ENCODE measurements at regions not wholly inside any gene's neighbourhood (a gene's known extent, or its start where the extent isn't known, plus 50 kb on each side); places are given as distances from the start of the nearest gene placed in this dataset.

- Histone ChIP-seq H3K36me3 (no peaks in the 10 kb centered on the region), H3K4me1 (no peaks in the 10 kb centered on the region), H3K27ac (no peak overlapping the region), H3K9me3 (no peaks in the 10 kb centered on the region), H3K4me3 (no peak overlapping the region), H3K27me3 (no peaks in the 10 kb centered on the region)
- no peak for TF ChIP-seq CTCF (IDR thresholded peaks at IDR 0.05)
- DNase-seq (ENCODE audit: low spot score) = no peak
Measured at GRCh38 chr17:5772720-5773119, 188.4 kb upstream of the NLRP1 start.

DNA sequence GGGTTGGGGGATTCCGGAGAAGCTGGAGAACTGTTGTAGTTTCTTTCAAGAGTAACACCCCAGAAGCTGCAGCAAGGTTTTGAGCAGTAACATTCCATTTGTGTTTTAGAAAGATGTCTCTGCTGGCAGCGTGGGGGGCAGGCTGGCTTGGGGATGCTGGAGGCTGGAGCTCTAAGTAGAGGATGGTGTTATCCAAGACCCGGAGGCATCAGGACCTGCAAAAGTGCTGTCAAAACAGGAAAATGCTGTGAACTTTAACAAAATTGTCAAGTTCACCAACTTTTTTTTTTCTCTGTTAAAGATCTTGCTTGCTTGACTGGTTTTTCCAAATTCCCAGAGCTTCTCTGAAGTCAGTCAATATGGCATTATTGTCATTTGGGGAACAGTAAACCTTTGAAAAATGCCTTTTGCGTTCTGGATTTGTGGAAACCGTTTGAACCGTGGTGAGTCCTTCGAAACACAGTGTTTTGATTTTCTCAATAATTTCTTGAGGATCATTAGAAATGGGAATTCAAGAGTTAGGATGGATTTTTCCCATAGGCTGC lies 189.6 kb upstream of the NLRP1 start:
- no peaks in the 10 kb centered on the region for H3K36me3 ChIP-seq
- no peaks in the 10 kb centered on the region for H3K4me1 ChIP-seq
- no peak for TF ChIP-seq CTCF (IDR thresholded peaks at IDR 0.05)
- H3K27me3 ChIP-seq = no peaks in the 10 kb centered on the region
- no peak for DNase-seq (ENCODE audit: low spot score)
- no peak overlapping the region for H3K27ac ChIP-seq
- no peaks in the 10 kb centered on the region for H3K9me3 ChIP-seq
- no peak overlapping the region for H3K4me3 ChIP-seq

GRCh38 chr17:5775098-5775497 lies 190.8 kb upstream of the NLRP1 start:
- Histone ChIP-seq H3K4me1 (no peaks in the 10 kb centered on the region), H3K4me3 (no peak overlapping the region), H3K27ac (no peak overlapping the region), H3K9me3 (no peaks in the 10 kb centered on the region), H3K27me3 (no peaks in the 10 kb centered on the region), H3K36me3 (no peaks in the 10 kb centered on the region)
- TF ChIP-seq CTCF (IDR thresholded peaks at IDR 0.05) = no peak
- no peak for DNase-seq (ENCODE audit: low spot score)

DNA sequence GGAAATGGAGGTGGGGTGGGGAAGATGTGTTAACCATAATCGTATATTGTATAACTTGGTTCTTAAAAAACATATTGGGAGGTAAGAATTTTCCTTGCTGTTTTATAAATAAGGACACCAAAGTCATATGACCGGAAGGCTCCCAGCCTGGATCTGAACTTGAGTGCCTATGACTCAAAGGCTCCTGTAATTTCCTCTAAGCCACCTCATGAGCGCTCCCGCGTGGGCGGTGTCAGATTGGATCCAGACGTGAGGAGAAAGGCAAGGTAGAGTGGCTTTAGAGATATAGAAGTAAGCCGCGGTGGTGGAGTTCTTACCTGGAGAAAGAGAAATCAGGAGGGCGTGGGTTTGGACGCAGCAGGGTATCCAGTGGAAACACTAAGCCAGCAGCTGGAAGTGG lies 196.2 kb upstream of the NLRP1 start:
- no peak overlapping the region for H3K27ac ChIP-seq
- DNase-seq (ENCODE audit: low spot score) = no peak
- no peak for TF ChIP-seq CTCF (IDR thresholded peaks at IDR 0.05)
- no peaks in the 10 kb centered on the region for H3K4me1 ChIP-seq
- H3K4me3 ChIP-seq = no peak overlapping the region
- peaks cover 5 to 15% of the 10 kb centered on the region in 2 donors for H3K9me3 ChIP-seq
- H3K27me3 ChIP-seq = no peaks in the 10 kb centered on the region
- no peaks in the 10 kb centered on the region for H3K36me3 ChIP-seq

GRCh38 chr17:5781236-5781927 lies 197.1 kb upstream of the NLRP1 start:
- H3K27ac ChIP-seq = no peak overlapping the region
- no peaks in the 10 kb centered on the region for H3K27me3 ChIP-seq
- no peak for TF ChIP-seq CTCF (IDR thresholded peaks at IDR 0.05)
- no peak overlapping the region for H3K4me3 ChIP-seq
- no peak for DNase-seq (ENCODE audit: low spot score)
- peaks cover 5 to 15% of the 10 kb centered on the region in 2 donors for H3K9me3 ChIP-seq
- no peaks in the 10 kb centered on the region for H3K36me3 ChIP-seq
- no peaks in the 10 kb centered on the region for H3K4me1 ChIP-seq

GRCh38 chr17:5783269-5783668 lies 199.0 kb upstream of the NLRP1 start:
- H3K27ac ChIP-seq = no peak overlapping the region
- no peak overlapping the region for H3K4me3 ChIP-seq
- peaks cover 5 to 15% of the 10 kb centered on the region in 2 donors for H3K9me3 ChIP-seq
- no peaks in the 10 kb centered on the region for H3K27me3 ChIP-seq
- no peaks in the 10 kb centered on the region for H3K4me1 ChIP-seq
- no peak for TF ChIP-seq CTCF (IDR thresholded peaks at IDR 0.05)
- DNase-seq (ENCODE audit: low spot score) = no peak
- H3K36me3 ChIP-seq = no peaks in the 10 kb centered on the region

Measured in right atrium auricular region (tissue), 2 donors.